Stimulated activated CD4-positive, alpha-beta T cell treated with anti-CD3 and anti-CD28 coated beads, TNF-alpha, amount 100 ng/mL, for 1 hour (primary cell): ENCODE measurements at regions not wholly inside any gene's neighbourhood (a gene's known extent, or its start where the extent isn't known, plus 50 kb on each side); places are given as distances from the start of the nearest gene placed in this dataset.

ENCODE experiments used
- DNase-seq, 3 donors: peaks; one replicate each; pipeline ENCODE4 v3.0.0-alpha.2; 2020; ENCODE audit warnings: low read depth in 3 of 3, low spot score in 1 of 3

- no peak for DNase-seq
Measured at GRCh38 chr2:121085801-121086200, 199.2 kb downstream of the TFCP2L1 start.

GRCh38 chr2:121086450-121086849 lies 198.6 kb downstream of the TFCP2L1 start:
- DNase-seq: no peak

GRCh38 chr2:121087117-121087516 lies 197.9 kb downstream of the TFCP2L1 start:
- DNase-seq: no peak

GRCh38 chr2:121088251-121089165 lies 196.5 kb downstream of the TFCP2L1 start:
- no peak for DNase-seq

- DNase-seq: no peak
Measured at GRCh38 chr2:121089166-121089510, 195.9 kb downstream of the TFCP2L1 start.

- no peak for DNase-seq
Measured at GRCh38 chr2:121090088-121090715, 194.8 kb downstream of the TFCP2L1 start.

GRCh38 chr2:121092095-121092494 lies 192.9 kb downstream of the TFCP2L1 start:
- no peak for DNase-seq

GRCh38 chr2:121093692-121094091 lies 191.3 kb downstream of the TFCP2L1 start:
- no peak for DNase-seq

GRCh38 chr2:121094101-121094500 lies 190.9 kb downstream of the TFCP2L1 start:
- no peak for DNase-seq

GRCh38 chr2:121094845-121095244 lies 190.2 kb downstream of the TFCP2L1 start:
- DNase-seq: no peak

- DNase-seq: no peak
Measured at GRCh38 chr2:121095257-121096080, 189.5 kb downstream of the TFCP2L1 start.

GRCh38 chr2:121096611-121097010 lies 188.4 kb downstream of the TFCP2L1 start:
- no peak for DNase-seq

- no peak for DNase-seq
Measured at GRCh38 chr2:121098556-121098955, 186.4 kb downstream of the TFCP2L1 start.

- no peak for DNase-seq
Measured at GRCh38 chr2:121099329-121100290, 185.4 kb downstream of the TFCP2L1 start.

- no peak for DNase-seq
Measured at GRCh38 chr2:121101093-121101715, 183.8 kb downstream of the TFCP2L1 start.

- DNase-seq: no peak
Measured at GRCh38 chr2:121102941-121103340, 182.1 kb downstream of the TFCP2L1 start.

GRCh38 chr2:121103960-121104359 lies 181.0 kb downstream of the TFCP2L1 start:
- DNase-seq: no peak

- no peak for DNase-seq
Measured at GRCh38 chr2:121104721-121105141, 180.3 kb downstream of the TFCP2L1 start.

GRCh38 chr2:121110924-121111323 lies 174.1 kb downstream of the TFCP2L1 start:
- no peak for DNase-seq

GRCh38 chr2:121118951-121119350 lies 166.1 kb downstream of the TFCP2L1 start:
- DNase-seq: no peak
